Lower leg skin (tissue), 3 donors: ENCODE measurements at regions not wholly inside any gene's neighbourhood (a gene's known extent, or its start where the extent isn't known, plus 50 kb on each side); places are given as distances from the start of the nearest gene placed in this dataset.

Experiments used
- POLR2A ChIP-seq, 2 donors: fragments of 450-650 bp; IDR thresholded peaks; one replicate each; pipeline ENCODE4 v1.6.1; 2016 to 2017; ENCODE audit warnings: antibody characterized with exemption in 2 of 2, mild to moderate bottlenecking in 1 of 2, moderate library complexity in 1 of 2
- TF ChIP-seq, protein P1 (sequence below), 3 donors: fragments of 450-650 bp; IDR thresholded peaks; one replicate each; pipeline ENCODE4 v1.5.1; 2016; ENCODE audit warnings: antibody characterized with exemption in 3 of 3, mild to moderate bottlenecking in 3 of 3, moderate library complexity in 2 of 3

DNA sequence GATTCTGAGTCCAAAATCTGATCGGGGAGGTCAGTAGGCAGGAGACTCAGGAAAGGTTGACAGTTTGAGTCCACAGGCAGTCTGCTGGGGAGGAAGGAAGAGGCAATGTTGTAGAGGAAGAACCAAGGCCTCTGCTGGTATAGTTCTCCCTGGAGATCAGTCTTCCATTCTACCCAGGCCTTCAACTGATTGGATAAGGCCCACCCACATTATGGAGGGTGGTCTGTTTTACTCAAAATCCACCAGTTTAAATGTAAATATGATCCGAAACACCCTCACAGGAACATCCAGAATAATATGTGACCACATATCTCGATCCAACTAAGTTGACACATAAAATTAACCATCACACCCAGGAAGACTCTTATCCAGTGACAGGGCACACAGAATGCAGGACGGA lies 425.3 kb upstream of the ZMIZ1 start:
- TF ChIP-seq, protein P1, sequence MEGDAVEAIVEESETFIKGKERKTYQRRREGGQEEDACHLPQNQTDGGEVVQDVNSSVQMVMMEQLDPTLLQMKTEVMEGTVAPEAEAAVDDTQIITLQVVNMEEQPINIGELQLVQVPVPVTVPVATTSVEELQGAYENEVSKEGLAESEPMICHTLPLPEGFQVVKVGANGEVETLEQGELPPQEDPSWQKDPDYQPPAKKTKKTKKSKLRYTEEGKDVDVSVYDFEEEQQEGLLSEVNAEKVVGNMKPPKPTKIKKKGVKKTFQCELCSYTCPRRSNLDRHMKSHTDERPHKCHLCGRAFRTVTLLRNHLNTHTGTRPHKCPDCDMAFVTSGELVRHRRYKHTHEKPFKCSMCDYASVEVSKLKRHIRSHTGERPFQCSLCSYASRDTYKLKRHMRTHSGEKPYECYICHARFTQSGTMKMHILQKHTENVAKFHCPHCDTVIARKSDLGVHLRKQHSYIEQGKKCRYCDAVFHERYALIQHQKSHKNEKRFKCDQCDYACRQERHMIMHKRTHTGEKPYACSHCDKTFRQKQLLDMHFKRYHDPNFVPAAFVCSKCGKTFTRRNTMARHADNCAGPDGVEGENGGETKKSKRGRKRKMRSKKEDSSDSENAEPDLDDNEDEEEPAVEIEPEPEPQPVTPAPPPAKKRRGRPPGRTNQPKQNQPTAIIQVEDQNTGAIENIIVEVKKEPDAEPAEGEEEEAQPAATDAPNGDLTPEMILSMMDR (IDR thresholded peaks at IDR 0.05): no peak
- TF ChIP-seq POLR2A (IDR thresholded peaks at IDR 0.05): no peak
